GM18858 (cell line): ENCODE measurements at regions not wholly inside any gene's neighbourhood (a gene's known extent, or its start where the extent isn't known, plus 50 kb on each side); places are given as distances from the start of the nearest gene placed in this dataset.
"Not testable (repeated sequence)": the region's sequence is repeated elsewhere in the genome, so short reads cannot be mapped to it uniquely, and the experiment has no call there.

Experiments
- ATAC-seq: cut with Tn5 transposase; IDR thresholded peaks from one replicate; pipeline ENCODE4 v1.9.1; 2021; ENCODE audit not compliant: unreplicated experiment

- ATAC-seq: no peak
These were observed 90.1 kb downstream of the SREK1 start for GRCh38 chr5:66234241-66234640.

GRCh38 chr5:66238435-66238834, 94.3 kb downstream of the SREK1 start:
- ATAC-seq: no peak

GRCh38 chr5:66239034-66239433, 94.9 kb downstream of the SREK1 start:
- no peak for ATAC-seq

GRCh38 chr5:66241136-66241825, 97.2 kb downstream of the SREK1 start:
- no peak for ATAC-seq

- no peak for ATAC-seq
These were observed 98.1 kb downstream of the SREK1 start for GRCh38 chr5:66242050-66242715.

- no peak for ATAC-seq
These were observed 102.5 kb downstream of the SREK1 start for GRCh38 chr5:66246608-66247007.

GRCh38 chr5:66247176-66247960, 103.3 kb downstream of the SREK1 start:
- no peak for ATAC-seq

GRCh38 chr5:66248874-66249273, 104.8 kb downstream of the SREK1 start:
- ATAC-seq: no peak

- ATAC-seq: no peak
These were observed 105.8 kb downstream of the SREK1 start for GRCh38 chr5:66249920-66250319.

- no peak for ATAC-seq
These were observed 108.7 kb downstream of the SREK1 start for GRCh38 chr5:66252849-66253248.

- ATAC-seq: no peak
These were observed 111.6 kb downstream of the SREK1 start for GRCh38 chr5:66255714-66256113.

- ATAC-seq: no peak
These were observed 129.0 kb downstream of the SREK1 start for GRCh38 chr5:66273121-66273520.

GRCh38 chr5:66276986-66277385, 132.9 kb downstream of the SREK1 start:
- ATAC-seq: no peak

- no peak for ATAC-seq
These were observed 133.9 kb downstream of the SREK1 start for GRCh38 chr5:66277981-66278380.

GRCh38 chr5:66281294-66281693, 137.2 kb downstream of the SREK1 start:
- no peak for ATAC-seq

GRCh38 chr5:66284588-66285342, 140.7 kb downstream of the SREK1 start:
- no peak for ATAC-seq

GRCh38 chr5:66285343-66285922, 141.3 kb downstream of the SREK1 start:
- ATAC-seq: no peak

GRCh38 chr5:66291771-66292170, 147.7 kb downstream of the SREK1 start:
- no peak for ATAC-seq

GRCh38 chr5:66293851-66294250, 149.8 kb downstream of the SREK1 start:
- not testable (repeated sequence) for ATAC-seq

GRCh38 chr5:66299463-66299862, 155.4 kb downstream of the SREK1 start:
- ATAC-seq: no peak

GRCh38 chr5:66302344-66302743, 158.2 kb downstream of the SREK1 start:
- ATAC-seq: no peak
